Activated effector memory CD4-positive, alpha-beta T cell treated with anti-CD3 and anti-CD28 coated beads, Interleukin-2, amount 50 U/mL, for 16 hours (primary cell): ENCODE measurements at regions not wholly inside any gene's neighbourhood (a gene's known extent, or its start where the extent isn't known, plus 50 kb on each side); places are given as distances from the start of the nearest gene placed in this dataset.
"Not testable (repeated sequence)": the region's sequence is repeated elsewhere in the genome, so short reads cannot be mapped to it uniquely, and the experiment has no call there.

ENCODE experiments used
- DNase-seq: peaks from one replicate; pipeline ENCODE4 v3.0.0-alpha.2; 2020

GRCh38 chr4:81375745-81376144 is 96.0 kb downstream of the RASGEF1B start:
- no peak for DNase-seq

DNA sequence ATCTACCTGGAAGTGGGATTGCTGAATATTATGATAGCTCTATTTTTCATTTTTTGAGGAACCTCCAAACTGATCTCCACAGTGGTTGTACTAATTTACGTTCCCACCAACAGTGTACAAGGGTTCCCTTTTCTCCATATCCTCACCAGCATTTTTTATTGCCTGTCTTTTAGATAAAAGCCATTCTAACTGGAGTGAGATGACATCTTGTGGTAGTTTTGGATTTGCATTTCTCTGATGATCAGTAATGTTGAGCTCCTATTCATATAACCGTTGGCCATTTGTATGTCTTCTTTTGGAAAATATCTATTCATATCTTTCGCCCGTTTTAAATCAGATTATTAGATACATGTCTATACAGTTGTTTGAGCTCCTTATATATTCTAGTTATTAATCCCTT is 101.8 kb downstream of the RASGEF1B start:
- no peak for DNase-seq

- no peak for DNase-seq
Measured at GRCh38 chr4:81366779-81367178, 104.9 kb downstream of the RASGEF1B start.

GRCh38 chr4:81360737-81361136 is 111.0 kb downstream of the RASGEF1B start:
- DNase-seq: no peak

DNA sequence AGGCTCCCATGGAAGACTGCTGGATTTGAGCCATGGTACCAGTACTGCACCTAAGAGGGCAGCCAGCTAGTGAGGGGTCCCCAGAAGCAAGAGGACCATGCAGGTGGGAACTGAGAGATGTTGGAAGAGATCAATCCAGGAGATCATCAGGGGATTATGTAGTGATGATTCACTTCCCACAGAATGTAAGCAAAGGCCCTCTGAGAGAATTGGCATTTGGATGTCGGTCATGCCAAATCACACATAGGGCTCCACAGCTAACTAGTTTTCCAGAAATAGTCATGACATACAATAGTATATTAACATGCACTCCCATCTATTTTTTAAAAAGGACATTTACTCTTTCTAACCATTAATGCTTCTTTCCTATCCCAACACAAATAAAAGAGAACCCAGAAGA is 112.5 kb downstream of the RASGEF1B start:
- DNase-seq: no peak

DNA sequence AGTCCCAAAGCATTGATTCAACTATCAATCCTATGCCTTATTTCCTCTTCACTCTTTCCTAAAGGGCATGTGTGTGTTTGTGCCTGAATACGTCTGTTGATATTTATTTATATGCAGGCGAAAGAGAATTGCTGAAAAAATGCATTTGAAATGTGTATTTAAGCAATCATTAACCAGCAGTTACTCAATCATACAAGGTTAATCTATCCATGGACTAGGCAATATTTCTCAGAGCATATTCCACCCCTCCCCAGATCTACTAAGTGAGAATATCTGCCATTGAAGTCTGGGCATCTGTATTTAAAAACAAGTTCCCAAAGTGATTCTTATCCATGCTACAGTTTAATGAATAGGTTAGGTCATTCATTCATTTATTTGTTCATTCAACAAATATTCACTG is 113.6 kb downstream of the RASGEF1B start:
- DNase-seq: no peak

DNA sequence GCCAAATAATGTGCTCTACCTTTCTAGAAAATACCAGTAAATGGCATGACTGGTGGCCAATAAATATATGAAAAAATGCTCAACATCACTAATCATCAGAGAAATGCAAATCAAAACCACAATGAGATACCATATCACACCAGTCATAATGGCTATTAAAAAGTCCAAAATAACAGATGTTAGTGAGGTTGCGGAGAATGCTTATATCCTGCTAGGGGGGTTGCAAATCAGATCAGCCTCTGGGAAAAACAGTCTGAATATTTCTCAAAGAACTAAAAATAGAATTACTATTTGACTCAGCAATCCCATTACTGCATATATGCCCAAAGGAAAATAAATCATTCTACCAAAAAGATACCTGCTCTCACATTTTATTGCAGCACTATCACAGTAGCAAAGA is 115.1 kb downstream of the RASGEF1B start:
- DNase-seq: no peak

GRCh38 chr4:81355136-81355535 is 116.6 kb downstream of the RASGEF1B start:
- no peak for DNase-seq

- no peak for DNase-seq
Measured at GRCh38 chr4:81353861-81354260, 117.8 kb downstream of the RASGEF1B start.

GRCh38 chr4:81352446-81352835 is 119.3 kb downstream of the RASGEF1B start:
- DNase-seq: no peak

- peak; percentile 86 for DNase-seq
Measured at GRCh38 chr4:81351654-81352445, 119.9 kb downstream of the RASGEF1B start.

- DNase-seq: no peak
Measured at GRCh38 chr4:81350040-81350439, 121.7 kb downstream of the RASGEF1B start.

GRCh38 chr4:81348778-81349094 is 123.0 kb downstream of the RASGEF1B start:
- DNase-seq: no peak

GRCh38 chr4:81348086-81348777 is 123.5 kb downstream of the RASGEF1B start:
- DNase-seq: no peak

DNA sequence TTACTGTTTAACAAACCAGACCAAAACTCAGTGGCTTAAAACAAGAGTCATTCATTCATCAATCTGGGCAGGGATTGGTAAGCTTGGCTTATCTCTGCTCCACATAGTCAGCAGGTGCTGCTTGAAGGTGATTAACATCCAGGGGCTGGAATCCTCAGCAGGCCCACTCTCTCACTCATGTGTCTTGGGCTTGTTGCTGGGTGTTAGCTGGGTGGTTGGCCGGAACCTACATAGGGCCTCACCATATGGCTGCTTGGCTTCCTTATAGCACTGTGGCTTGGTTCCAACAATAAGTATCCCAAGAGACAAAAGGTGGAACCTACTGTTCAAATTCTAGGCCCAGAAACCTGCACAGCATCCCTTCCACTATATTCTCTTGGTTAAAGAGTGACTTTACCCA is 125.0 kb downstream of the RASGEF1B start:
- DNase-seq: no peak

GRCh38 chr4:81343536-81343935 is 128.2 kb downstream of the RASGEF1B start:
- DNase-seq: no peak

DNA sequence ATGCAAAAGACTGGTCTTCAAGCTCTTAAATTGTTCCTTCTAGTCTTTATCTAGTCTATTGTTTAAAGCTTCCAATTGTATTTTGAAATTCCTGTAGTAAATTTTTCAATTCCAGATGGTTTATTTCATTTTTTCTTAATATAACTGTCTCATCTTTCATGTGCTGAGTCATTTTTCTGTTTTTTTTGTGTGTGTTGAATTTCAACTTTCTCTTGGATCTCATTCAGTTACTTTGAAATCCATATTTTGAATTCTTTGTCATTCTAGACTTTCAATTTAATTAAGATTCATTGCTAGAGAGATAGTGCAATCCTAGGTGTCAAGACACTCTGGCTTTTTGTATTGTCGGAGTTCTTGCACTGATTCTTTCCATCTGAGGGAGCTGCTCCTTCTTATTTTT is 128.0 kb upstream of the PRKG2 start:
- no peak for DNase-seq

DNA sequence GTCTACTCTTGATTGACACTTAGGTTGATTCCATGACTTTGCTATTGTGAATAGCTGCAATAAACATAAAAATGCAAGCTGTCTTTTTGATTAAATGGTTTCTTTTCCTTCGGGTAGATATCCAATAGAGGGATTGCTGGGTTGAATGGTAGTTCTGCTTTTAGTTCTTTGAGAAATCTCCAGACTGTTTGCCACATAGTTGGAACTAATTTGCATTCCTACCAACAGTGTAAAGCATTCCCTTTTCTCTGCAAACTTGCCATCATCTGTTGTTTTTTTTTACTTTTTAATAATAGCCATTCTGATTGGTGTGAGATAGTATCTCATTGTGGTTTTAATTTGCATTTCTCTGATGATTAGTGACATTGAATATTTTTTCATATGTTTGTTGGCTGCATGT is 122.2 kb upstream of the PRKG2 start:
- no peak for DNase-seq

DNA sequence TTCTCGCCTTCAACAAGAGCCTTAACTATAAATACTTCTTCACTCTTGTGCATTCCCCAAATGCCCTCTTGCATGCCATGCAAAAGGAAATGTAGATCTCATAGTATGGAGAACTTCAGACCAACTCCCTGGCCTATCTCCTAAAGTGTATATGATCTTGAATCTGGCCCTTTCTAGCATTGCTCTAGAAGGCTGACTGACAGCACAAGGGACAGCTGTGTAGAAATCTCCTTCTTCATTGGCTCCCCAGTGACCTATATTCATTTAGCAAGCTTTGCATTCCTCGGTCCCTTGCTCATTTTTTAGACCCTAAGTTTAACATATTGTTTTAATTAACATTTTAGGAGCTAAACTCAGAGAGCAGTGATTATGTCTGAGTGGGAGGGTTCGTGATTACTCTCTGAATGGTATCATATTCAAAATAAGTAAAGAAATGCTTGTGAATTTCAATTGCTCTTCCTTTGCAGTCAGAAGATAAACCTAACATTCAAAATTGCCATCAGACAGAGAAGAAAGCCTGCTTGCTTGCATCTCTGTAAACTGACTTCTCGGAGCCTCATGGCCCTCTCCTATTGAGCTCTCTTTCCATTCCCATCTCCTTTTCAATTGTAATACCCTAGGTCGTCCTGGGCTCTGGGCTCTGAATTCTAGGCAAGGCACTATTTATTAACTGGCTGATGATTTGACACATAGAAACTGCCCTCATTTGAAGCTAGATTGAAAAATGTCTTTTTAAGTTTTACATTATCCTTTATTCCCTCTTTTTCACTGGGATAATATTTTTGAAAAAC is 120.3 kb upstream of the PRKG2 start:
- no peak for DNase-seq

DNA sequence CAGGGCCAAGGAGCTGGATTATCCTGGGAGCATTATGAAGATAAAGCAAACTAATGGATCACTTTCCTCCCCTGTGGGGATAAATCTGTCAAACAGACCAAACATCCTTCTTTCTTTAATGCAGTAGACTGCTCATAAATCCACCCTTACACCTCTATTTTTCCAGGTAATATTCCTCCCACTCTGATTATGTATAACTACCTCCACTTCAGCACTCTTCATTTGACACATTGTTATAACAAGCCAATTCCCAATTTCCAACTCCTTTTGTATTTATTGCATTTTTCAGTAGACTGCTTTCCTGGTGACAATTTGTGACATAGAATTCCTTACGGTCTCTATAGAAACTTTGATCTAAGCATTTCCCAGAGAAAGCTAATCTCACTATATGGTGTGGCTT is 115.0 kb upstream of the PRKG2 start:
- no peak for DNase-seq

DNA sequence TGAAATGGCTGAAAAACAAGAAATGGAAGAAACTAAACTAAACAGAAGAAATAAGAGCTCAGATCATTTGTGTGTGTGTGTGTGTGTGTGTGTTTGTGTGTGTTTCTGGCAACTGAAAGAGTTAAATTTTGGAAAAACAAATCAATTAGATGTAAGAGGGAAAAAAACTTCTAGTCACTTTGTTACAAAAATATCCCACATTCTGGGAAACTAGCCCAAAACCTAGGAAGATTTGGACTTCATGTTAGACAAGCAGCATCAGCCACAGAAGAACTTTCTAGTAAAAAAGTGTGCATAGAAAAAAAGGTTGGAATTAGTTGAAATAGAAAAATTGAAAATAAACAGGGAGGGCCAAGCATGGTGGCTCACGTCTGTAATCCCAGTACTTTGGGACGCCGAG is 111.6 kb upstream of the PRKG2 start:
- no peak for DNase-seq

DNA sequence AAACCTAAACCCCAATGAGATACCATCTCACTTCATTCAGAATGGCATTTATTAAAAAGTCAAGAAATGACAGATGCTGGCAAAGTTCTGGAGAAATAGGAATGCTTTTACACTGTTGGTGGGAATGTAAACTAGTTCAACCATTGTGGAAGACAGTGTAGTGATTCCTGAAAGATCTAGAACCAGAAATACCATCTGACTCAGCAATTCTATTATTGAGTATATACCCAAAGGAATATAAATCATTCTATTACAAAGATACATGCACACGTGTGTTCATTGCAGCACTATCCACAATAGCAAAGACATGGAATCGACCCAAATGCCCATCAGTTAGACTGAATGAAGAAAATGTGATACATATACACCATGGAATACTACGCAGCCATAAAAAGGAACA is 109.6 kb upstream of the PRKG2 start:
- DNase-seq: not testable (repeated sequence)

DNA sequence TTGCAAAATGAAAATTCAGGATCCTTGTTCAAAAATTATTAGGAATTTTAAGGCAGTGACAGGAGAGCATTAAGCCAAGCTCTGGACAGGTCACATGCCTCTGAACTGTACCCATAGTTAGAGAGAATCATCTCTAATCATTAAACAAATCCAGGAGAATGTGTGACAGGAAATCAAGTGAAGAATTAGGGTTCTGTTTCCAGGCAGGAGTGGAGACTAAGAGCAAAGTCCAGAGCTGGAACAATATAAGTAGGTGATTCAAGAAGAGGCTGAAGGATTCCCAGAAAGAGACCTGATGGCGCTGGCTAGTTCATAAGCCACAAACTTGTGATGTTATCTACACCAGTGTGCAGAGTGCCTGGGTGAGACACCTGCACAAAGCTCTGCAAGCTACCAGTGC is 104.6 kb upstream of the PRKG2 start:
- no peak for DNase-seq

GRCh38 chr4:81314897-81315470 is 100.0 kb upstream of the PRKG2 start:
- no peak for DNase-seq
